Endothelial cell (in vitro differentiated cells): ENCODE measurements at regions not wholly inside any gene's neighbourhood (a gene's known extent, or its start where the extent isn't known, plus 50 kb on each side); places are given as distances from the start of the nearest gene placed in this dataset.

ENCODE experiments used
- DNase-seq: peaks from one replicate; pipeline ENCODE4 v3.0.0; 2021; ENCODE audit warnings: low spot score
- H3K27ac Mint-ChIP-seq: one replicate; pipeline ENCODE4 v1.8.0; 2021; ENCODE audit warnings: mixed read lengths, inconsistent platforms; ENCODE audit not compliant: unreplicated experiment
- H3K27me3 Mint-ChIP-seq: one replicate; pipeline ENCODE4 v1.8.0; 2021; ENCODE audit warnings: mild to moderate bottlenecking, moderate library complexity, mixed read lengths, inconsistent platforms; ENCODE audit not compliant: unreplicated experiment
- H3K36me3 Mint-ChIP-seq: one replicate; pipeline ENCODE4 v1.8.0; 2021; ENCODE audit warnings: mild to moderate bottlenecking, low read depth, mixed read lengths, inconsistent platforms; ENCODE audit not compliant: unreplicated experiment
- H3K4me1 Mint-ChIP-seq: one replicate; pipeline ENCODE4 v1.8.0; 2021; ENCODE audit warnings: mild to moderate bottlenecking, mixed read lengths, inconsistent platforms; ENCODE audit not compliant: unreplicated experiment
- H3K4me3 Mint-ChIP-seq: one replicate; pipeline ENCODE4 v1.8.0; 2021; ENCODE audit warnings: mild to moderate bottlenecking, mixed read lengths, inconsistent platforms; ENCODE audit not compliant: unreplicated experiment
- H3K9me3 Mint-ChIP-seq: one replicate; pipeline ENCODE4 v1.8.0; 2021; ENCODE audit warnings: mixed read lengths, inconsistent platforms; ENCODE audit not compliant: unreplicated experiment
- TF ChIP-seq, protein P1 (sequence below): fragments of 200-600 bp; sonication (generic); IDR thresholded peaks from one replicate; pipeline ENCODE4 v1.5.0; 2021; ENCODE audit warnings: antibody characterized with exemption; ENCODE audit not compliant: unreplicated experiment

GRCh38 chr22:48396785-48397530, 1430.7 kb downstream of the BRD1 start:
- no peak for DNase-seq
- H3K27ac Mint-ChIP-seq: no peak overlapping the region
- H3K9me3 Mint-ChIP-seq: no peaks in the 10 kb centered on the region
- no peak overlapping the region for H3K4me3 Mint-ChIP-seq
- H3K4me1 Mint-ChIP-seq: no peaks in the 10 kb centered on the region
- TF ChIP-seq, protein P1, sequence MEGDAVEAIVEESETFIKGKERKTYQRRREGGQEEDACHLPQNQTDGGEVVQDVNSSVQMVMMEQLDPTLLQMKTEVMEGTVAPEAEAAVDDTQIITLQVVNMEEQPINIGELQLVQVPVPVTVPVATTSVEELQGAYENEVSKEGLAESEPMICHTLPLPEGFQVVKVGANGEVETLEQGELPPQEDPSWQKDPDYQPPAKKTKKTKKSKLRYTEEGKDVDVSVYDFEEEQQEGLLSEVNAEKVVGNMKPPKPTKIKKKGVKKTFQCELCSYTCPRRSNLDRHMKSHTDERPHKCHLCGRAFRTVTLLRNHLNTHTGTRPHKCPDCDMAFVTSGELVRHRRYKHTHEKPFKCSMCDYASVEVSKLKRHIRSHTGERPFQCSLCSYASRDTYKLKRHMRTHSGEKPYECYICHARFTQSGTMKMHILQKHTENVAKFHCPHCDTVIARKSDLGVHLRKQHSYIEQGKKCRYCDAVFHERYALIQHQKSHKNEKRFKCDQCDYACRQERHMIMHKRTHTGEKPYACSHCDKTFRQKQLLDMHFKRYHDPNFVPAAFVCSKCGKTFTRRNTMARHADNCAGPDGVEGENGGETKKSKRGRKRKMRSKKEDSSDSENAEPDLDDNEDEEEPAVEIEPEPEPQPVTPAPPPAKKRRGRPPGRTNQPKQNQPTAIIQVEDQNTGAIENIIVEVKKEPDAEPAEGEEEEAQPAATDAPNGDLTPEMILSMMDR: no peak
- peaks cover 9% of the 10 kb centered on the region for H3K27me3 Mint-ChIP-seq
- H3K36me3 Mint-ChIP-seq: no peaks in the 10 kb centered on the region

DNA sequence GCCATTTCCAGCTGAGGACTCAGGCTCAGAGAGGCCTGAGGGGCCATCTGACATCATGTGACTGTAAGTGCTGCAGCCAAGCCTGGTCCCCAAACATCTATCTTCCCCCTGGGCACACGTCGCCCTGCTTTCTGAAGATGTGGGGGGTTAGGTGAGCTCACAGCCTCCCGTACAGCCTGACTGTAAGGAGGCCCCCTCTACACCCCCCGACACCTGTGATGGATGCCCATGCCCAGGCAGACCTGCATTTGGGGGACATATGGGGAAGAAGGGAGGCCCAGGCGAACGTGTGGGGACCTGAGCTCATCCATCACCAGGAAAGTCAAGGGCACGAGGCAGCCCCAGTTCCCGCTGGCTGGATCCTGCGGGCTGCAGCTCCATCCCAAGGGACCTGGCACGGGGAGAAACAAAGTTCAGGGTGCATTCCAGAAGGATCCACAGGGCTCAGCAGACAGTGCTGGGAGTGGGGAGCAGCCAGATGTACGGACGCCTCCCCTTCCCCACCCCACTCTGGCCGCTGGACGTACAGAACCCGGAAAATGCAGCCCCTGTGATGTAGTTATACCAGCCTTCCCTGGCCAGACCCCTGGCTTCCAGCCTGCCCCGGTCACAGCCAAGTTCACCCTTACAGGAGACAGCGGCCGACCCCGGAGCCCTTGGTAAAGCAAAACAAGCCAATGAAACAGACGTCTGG, 1431.4 kb downstream of the BRD1 start:
- Mint-ChIP-seq H3K27ac (no peak overlapping the region), H3K36me3 (no peaks in the 10 kb centered on the region), H3K4me1 (no peaks in the 10 kb centered on the region), H3K4me3 (no peak overlapping the region), H3K9me3 (no peaks in the 10 kb centered on the region), H3K27me3 (peaks cover 9% of the 10 kb centered on the region)
- DNase-seq: no peak
- TF ChIP-seq, protein P1: no peak

DNA sequence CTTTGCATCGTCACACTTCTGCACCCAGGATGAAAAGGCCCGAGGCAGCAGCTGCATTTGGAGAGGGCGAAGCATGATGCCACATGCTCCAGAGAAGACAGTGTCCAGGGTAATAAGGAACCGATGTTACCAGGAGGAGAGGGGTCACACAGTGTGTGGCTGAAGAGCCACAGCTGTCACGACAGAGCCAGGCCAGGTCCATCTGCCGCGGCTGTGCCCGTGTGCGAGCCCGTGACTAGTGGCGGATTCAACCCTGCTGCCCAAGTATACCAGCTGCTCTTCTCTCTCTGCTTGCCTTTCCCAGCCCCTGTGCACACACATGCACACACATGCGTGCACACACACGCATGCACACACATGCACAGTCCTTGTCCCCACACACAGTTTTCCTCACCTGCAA, 1432.5 kb downstream of the BRD1 start:
- no peak for DNase-seq
- Mint-ChIP-seq H3K27ac (no peak overlapping the region), H3K4me3 (no peak overlapping the region), H3K4me1 (no peaks in the 10 kb centered on the region), H3K9me3 (no peaks in the 10 kb centered on the region), H3K36me3 (no peaks in the 10 kb centered on the region), H3K27me3 (peaks cover 9% of the 10 kb centered on the region)
- TF ChIP-seq, protein P1: no peak

DNA sequence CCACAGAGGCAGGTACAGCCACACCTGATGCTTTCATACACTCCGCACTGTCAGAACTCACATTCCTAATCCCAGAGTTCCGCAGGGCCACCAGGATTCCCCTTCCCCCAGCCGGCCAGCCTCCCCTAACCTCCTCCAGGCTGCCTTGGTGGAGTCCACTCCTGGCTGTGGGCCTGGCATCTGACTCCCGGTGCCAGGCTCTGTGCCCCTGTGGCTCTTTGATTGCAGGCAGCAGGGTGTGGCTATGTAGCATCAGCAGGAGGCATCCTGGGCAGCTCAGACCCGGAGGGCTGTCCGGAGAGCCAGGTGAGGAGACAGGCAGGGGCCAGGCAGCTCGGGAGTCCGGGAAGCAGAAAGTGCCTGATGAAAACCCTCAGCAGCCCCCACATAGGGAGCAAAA, 1432.9 kb downstream of the BRD1 start:
- TF ChIP-seq, protein P1: no peak
- Mint-ChIP-seq H3K36me3 (no peaks in the 10 kb centered on the region), H3K27ac (no peak overlapping the region), H3K27me3 (peaks cover 9% of the 10 kb centered on the region), H3K4me1 (no peaks in the 10 kb centered on the region), H3K9me3 (no peaks in the 10 kb centered on the region), H3K4me3 (no peak overlapping the region)
- no peak for DNase-seq

DNA sequence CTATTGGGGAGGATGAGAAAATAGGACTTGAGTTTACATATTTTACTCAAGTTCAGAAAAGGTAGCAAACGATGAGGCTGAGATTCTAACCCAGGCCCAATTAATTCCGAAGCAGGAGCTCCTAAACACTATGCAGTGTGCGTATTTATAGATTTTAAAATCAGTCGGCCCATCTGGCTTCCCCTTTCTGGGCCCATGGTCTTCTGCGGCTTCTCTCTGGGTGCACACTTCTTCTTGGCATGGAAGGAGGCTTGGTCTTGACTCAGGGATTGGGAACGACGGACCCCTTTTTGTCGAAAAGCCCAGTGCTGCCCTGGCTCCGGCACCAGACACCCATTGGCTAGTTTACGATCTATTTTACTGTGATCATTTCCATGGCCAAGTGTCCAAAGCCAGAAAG, 1433.8 kb downstream of the BRD1 start:
- no peak overlapping the region for H3K27ac Mint-ChIP-seq
- no peaks in the 10 kb centered on the region for H3K9me3 Mint-ChIP-seq
- H3K4me3 Mint-ChIP-seq: no peak overlapping the region
- H3K27me3 Mint-ChIP-seq: peaks cover 10% of the 10 kb centered on the region
- TF ChIP-seq, protein P1: no peak
- no peak for DNase-seq
- no peaks in the 10 kb centered on the region for H3K36me3 Mint-ChIP-seq
- H3K4me1 Mint-ChIP-seq: no peaks in the 10 kb centered on the region
